HG02642 (cell line): ENCODE measurements at regions not wholly inside any gene's neighbourhood (a gene's known extent, or its start where the extent isn't known, plus 50 kb on each side); places are given as distances from the start of the nearest gene placed in this dataset.

Experiments
- ATAC-seq: cut with Tn5 transposase; IDR thresholded peaks from one replicate; pipeline ENCODE4 v1.9.1; 2021; ENCODE audit warnings: mild to moderate bottlenecking; ENCODE audit not compliant: unreplicated experiment, poor library complexity

- ATAC-seq = no peak
Observed at GRCh38 chr21:24316277-24316922, 1290.9 kb downstream of the MRPL39 start.

DNA sequence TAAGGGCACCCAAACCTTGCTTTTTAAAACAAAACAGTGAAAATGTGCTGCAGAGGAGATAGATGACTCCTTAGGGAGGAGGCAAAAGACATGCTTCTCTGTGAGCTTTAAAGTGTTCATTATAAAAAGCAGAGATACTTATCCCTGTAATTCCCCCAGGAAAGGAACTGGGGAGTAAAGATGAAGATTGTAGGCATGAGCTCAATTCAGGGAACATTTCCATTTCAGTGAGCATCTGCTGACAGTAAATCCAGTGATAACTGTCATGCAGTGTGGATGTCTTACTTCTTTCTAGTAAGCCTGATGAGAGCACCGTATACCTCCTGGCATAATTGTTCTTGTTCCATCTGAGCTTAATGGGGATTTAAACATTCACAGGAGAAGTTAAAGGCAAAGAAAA is 1296.5 kb downstream of the MRPL39 start:
- ATAC-seq = no peak

GRCh38 chr21:24308183-24308582 is 1299.1 kb downstream of the MRPL39 start:
- no peak for ATAC-seq

DNA sequence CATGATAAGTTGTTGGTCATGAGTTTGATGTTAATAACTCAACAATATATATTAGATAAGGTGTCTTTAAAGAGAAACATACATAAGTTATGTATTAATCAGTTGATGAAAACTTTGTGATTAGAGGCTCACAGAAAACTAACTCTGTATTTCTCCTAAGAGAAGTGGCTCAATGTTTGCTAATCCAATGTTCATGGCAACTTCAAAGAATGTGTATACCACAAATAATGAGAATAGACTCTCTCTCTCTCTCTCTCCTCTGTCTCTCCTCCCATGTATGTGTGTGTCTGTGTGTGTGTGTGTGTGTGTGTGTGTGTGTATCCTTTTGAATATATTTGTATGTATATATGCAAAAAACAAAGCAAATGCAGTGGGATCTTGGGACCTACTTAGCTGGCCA is 1304.9 kb downstream of the MRPL39 start:
- no peak for ATAC-seq

GRCh38 chr21:24298040-24298439 is 1309.2 kb downstream of the MRPL39 start:
- ATAC-seq = no peak

DNA sequence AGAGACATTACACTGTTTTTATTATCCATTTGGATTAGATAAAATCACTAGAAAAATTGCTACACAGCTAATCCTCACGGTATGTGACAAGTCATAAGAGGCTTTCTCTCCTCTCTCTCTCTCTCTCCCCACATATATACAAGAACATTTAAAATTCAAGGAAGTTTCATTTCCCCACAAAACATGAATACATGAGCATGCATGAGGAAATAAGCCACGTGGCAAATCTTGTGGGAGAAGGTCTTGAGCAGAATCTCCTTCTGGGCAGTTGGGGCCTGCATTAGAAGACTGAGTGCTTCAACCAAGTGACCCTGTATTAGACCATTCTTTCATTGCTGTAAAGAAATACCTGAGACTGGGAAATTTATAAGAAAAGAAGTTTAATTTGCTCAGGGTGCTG is 1313.1 kb downstream of the MRPL39 start:
- no peak for ATAC-seq

- ATAC-seq = no peak
Observed at GRCh38 chr21:24290151-24290833, 1317.0 kb downstream of the MRPL39 start.

DNA sequence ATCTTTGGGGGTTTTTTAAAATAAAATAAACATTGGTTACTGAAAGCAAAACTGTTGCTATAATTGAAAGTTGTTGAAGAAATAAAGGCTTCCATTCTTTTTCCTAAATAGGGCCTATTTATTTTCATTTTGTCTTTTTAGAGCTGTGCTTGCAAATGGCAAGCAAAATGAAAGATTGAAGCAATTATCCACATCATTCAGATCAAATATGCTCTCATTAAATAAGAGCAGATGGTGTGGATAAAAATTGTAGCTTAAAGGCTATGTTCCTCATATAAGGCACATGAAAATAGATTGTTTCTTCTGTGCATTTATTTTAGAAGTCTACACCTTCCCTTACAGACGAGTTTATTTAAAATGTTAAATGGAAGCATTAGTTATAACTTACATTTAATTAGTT is 1317.7 kb downstream of the MRPL39 start:
- ATAC-seq = no peak

DNA sequence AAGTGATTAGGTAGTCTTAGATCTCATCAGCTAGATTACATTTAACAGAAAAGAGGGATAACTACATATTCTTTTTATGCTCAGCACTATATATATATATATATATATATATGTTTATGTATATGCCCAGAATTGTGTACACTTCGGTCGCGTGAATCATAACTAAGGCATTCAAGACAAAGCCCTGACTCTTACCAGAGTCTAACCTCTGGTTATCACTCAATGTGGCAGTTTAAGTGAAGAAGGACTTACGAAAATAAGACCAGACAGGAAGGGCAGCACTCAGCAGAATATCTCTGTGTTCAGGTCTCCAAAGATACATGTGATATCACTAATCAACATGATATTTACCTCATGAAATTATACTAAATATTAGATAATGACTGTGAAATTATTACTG is 1326.7 kb downstream of the MRPL39 start:
- no peak for ATAC-seq

DNA sequence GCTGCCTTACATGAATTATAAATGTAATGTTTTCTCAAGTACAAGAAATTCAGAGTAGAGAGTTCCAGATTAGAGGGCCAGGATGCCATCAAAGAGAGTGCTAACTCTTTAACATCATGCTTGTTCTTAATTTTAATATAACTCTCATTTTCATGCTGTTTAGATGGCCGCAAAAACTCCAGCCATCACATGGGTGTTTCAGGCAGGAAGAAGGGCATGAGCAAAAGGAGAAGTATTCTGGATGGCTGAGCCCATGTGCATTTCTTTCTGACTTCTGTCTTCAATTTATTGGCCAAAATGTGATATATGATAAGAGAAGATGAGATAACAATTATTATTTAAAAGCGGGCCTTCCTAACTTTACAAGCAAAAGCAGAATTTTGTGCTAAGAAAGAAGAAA is 1328.6 kb downstream of the MRPL39 start:
- ATAC-seq = no peak

DNA sequence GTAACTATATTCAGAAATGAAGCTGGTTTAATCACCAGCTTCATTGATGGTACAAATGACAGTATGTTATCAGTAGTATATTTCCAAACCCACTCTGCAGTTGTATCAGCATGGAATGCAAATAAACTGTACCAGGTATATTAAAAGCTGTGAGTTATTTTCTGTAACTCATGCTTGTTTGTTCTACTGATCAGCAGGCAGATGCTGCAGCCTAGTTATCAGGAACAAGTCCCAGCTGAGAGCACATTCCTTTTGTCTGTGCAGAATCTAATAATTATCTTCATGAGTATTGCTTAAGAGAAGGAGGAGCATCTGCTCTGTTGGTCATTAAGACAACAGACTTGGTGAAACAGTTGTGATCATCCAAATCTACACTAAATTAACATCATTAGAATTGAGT is 1331.1 kb downstream of the MRPL39 start:
- ATAC-seq = no peak

DNA sequence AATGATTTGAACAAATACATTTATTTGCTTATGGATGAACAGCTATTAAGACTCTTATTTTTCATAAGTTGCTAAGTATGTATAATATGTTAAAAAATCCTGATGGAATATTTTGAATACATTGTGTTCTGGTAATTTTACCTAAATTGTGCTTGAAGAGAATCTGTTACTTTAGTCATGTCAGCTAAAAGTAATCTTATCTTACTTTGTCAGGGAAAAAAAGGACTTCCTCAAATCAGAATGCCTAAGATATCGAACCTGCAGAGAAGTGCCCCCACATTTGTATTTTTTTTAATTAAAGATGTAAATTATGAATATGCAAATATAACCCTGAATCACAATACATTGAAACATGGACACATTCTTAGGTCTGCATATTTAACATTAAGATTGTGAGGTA is 1331.7 kb downstream of the MRPL39 start:
- no peak for ATAC-seq

- no peak for ATAC-seq
Observed at GRCh38 chr21:24272521-24272938, 1334.8 kb downstream of the MRPL39 start.

DNA sequence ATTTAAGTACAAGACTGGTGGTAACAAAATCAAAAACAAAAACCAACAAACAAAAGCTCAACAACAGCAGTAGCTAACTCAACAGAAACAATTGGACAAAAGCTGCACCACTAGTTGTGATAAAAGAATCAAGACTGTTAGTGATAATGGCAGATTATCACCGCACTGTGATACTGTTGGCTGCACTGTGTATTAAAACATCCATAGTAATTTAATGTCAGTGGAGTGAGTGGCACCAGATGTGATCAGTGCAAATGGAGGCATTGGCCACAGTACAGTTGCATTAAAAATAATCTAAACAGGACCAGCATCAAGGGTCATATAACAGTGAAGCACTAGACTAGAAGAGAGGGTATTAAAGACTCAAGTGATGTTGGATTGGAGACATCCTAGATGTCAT is 1341.3 kb downstream of the MRPL39 start:
- no peak for ATAC-seq

- no peak for ATAC-seq
Observed at GRCh38 chr21:24260751-24261150, 1346.5 kb downstream of the MRPL39 start.

- ATAC-seq = no peak
Observed at GRCh38 chr21:24259241-24259640, 1348.0 kb downstream of the MRPL39 start.

DNA sequence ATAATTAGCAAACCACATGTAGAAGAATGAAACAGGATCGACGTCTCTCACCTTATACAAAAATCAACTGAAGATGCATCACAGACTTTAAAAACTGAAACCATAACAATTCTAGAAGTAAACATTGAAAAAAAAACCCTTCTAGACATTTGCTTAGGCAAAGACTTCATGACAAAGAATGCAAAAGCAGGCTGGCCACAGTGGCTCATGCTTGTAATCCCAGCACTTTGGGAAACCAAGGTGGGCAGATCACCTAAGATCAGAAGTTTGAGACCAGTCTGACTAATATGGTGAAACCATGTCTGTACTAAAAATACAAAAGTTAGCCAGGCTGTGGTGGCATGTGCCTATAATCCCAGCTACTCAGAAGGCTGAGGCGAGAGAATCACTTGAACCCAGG is 1351.7 kb downstream of the MRPL39 start:
- ATAC-seq = no peak

DNA sequence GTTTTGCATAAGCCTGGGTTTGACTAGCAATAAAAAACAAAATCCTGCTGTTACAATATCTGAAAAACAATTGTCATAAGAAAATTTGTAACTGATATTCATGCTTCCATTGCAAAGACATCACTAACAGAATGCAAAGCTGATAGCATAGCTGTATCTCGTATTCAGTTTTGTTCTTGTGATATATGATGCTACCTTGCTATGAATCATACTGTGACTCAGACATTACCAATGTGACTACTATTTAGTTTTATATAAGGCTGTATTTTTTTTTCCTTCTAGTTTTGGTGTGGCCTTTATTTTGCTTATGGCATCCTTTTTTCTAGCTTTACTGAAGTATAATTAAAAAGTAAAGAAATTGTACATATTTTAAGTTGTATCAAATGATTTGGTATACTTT is 1381.8 kb downstream of the MRPL39 start:
- ATAC-seq = no peak

DNA sequence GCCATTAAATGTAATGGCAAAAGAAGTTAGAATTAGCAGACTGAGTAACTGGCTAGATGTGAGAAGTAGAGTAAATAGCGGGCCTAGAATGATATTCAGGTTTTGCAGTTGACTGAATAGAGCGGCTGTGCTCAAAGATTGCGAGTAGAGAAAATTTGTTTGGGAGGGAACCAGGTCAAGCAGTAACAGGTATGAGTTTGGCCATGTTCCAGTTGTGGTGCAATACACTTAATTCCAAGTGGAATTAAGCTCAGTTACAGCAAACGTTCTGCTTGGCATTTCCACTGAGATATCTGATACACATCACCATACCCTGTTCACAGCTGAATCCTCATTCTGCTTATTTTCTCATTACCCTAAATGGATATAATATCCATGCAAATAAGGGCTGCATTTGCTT is 1382.9 kb downstream of the MRPL39 start:
- no peak for ATAC-seq

GRCh38 chr21:24223624-24224023 is 1383.7 kb downstream of the MRPL39 start:
- ATAC-seq = no peak

GRCh38 chr21:24222676-24223075 is 1384.6 kb downstream of the MRPL39 start:
- no peak for ATAC-seq

DNA sequence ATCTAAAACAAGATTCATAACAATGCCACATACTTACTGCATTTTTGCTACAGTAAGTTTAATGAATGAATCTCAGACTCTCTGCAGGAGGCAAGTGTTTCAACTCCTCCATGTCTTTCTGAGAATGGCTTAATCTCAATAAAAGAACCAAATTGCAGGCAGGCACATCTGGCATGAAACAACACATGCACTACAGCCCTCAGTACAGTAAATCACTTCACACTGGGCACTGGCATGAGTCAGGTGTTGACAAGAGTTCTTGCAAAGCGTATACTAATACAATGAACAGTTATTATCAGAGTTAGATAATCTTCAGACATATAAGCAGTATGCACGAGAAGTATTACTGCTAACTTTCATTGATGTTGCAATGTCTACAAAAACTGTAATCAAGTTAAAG is 1386.8 kb downstream of the MRPL39 start:
- no peak for ATAC-seq
